Caco-2 (cell line): ENCODE measurements at regions not wholly inside any gene's neighbourhood (a gene's known extent, or its start where the extent isn't known, plus 50 kb on each side); places are given as distances from the start of the nearest gene placed in this dataset.

ENCODE experiments used
- BruUV-seq: library from RNA; stranded (reverse); fragments of 400-500 nt; replicated peaks from 2 replicates; lab custom pipeline; 2021; lab: Mats Ljungman, UMichigan
- CTCF ChIA-PET: fragments of 300-600 bp; sonication (Branson Sonifier 250); formaldehyde crosslinking; loops from one replicate; lab custom pipeline; 2022; ENCODE audit warnings: antibody characterized with exemption; lab: Charles Lee
- POLR2A ChIA-PET: fragments of 300-600 bp; sonication (Branson Sonifier 250); formaldehyde crosslinking; loops from one replicate; lab custom pipeline; 2022; ENCODE audit warnings: antibody characterized with exemption; lab: Charles Lee
- DNase-seq, 2 experiments: peaks; one replicate each; pipeline versions ENCODE4 v3.0.0 to v3.0.0-alpha.2; 2020 to 2022
- H3K27me3 ChIP-seq: replicated peaks from 2 replicates; pipeline ENCODE4 v1.6.0; 2011; ENCODE audit warnings: low read length; ENCODE audit not compliant: control insufficient read depth, insufficient read depth
- H3K36me3 ChIP-seq: 2 replicates; pipeline ENCODE4 v1.5.1; 2011; ENCODE audit warnings: low read length; ENCODE audit not compliant: control insufficient read depth, insufficient read depth
- H3K4me1 ChIP-seq: fragments of 250-450 bp; sonication (Bioruptor Pico); 2 replicates; pipeline ENCODE4 v1.5.1; 2020; ENCODE audit warnings: mild to moderate bottlenecking
- H3K4me3 ChIP-seq: 2 replicates; pipeline ENCODE4 v1.5.1; 2011; ENCODE audit warnings: low read depth, mild to moderate bottlenecking, control low read depth, low read length
- H3K9me3 ChIP-seq: fragments of 250-450 bp; sonication (Bioruptor Pico); 2 replicates; pipeline ENCODE4 v1.5.1; 2020; ENCODE audit warnings: mild to moderate bottlenecking, moderate library complexity
- H3K27ac Mint-ChIP-seq: one replicate; pipeline ENCODE4 v1.8.0; 2022; ENCODE audit warnings: mixed read lengths; ENCODE audit not compliant: unreplicated experiment
- H3K27me3 Mint-ChIP-seq: one replicate; pipeline ENCODE4 v1.8.0; 2022; ENCODE audit warnings: mixed read lengths; ENCODE audit not compliant: insufficient read depth, unreplicated experiment
- H3K36me3 Mint-ChIP-seq: one replicate; pipeline ENCODE4 v1.8.0; 2022; ENCODE audit warnings: mild to moderate bottlenecking, mixed read lengths; ENCODE audit not compliant: insufficient read depth, unreplicated experiment
- H3K4me1 Mint-ChIP-seq: one replicate; pipeline ENCODE4 v1.8.0; 2022; ENCODE audit warnings: low read depth, mixed read lengths; ENCODE audit not compliant: unreplicated experiment
- H3K4me3 Mint-ChIP-seq: one replicate; pipeline ENCODE4 v1.8.0; 2022; ENCODE audit warnings: mild to moderate bottlenecking, moderate library complexity, mixed read lengths; ENCODE audit not compliant: unreplicated experiment
- H3K9me3 Mint-ChIP-seq: one replicate; pipeline ENCODE4 v1.8.0; 2022; ENCODE audit warnings: mixed read lengths; ENCODE audit not compliant: unreplicated experiment
- intact Hi-C: fragments of 100-400 bp; cut with micrococcal nuclease; formaldehyde crosslinking; loops from one replicate; pipeline ENCODE4 v1.10.0; 2022; ENCODE audit not compliant: unreplicated experiment
- TF ChIP-seq, protein P1 (sequence below), 2 experiments: fragments of 200-600 bp in 1 of 2; IDR thresholded peaks; 1 replicate in 1 of 2; 2 replicates in 1 of 2; pipeline versions ENCODE4 v1.5.1 to v1.8.0; 2011 to 2022; ENCODE audit warnings: antibody characterized with exemption in 1 of 2, control low read depth in 1 of 2, inconsistent platforms in 1 of 2, low read depth in 1 of 2, low read length in 1 of 2, mild to moderate bottlenecking in 1 of 2, moderate library complexity in 1 of 2; ENCODE audit not compliant: insufficient read depth in 1 of 2, severe bottlenecking in 1 of 2, unreplicated experiment in 1 of 2

- Histone ChIP-seq H3K36me3 (no peaks in the 10 kb centered on the region), H3K4me1 (no peaks in the 10 kb centered on the region), H3K4me3 (no peak overlapping the region), H3K27me3 (no peaks in the 10 kb centered on the region), H3K9me3 (no peaks in the 10 kb centered on the region)
- H3K36me3 Mint-ChIP-seq: no peaks in the 10 kb centered on the region
- CTCF ChIA-PET: no interaction called here
- no peaks in the 10 kb centered on the region for H3K4me1 Mint-ChIP-seq
- TF ChIP-seq, protein P1, sequence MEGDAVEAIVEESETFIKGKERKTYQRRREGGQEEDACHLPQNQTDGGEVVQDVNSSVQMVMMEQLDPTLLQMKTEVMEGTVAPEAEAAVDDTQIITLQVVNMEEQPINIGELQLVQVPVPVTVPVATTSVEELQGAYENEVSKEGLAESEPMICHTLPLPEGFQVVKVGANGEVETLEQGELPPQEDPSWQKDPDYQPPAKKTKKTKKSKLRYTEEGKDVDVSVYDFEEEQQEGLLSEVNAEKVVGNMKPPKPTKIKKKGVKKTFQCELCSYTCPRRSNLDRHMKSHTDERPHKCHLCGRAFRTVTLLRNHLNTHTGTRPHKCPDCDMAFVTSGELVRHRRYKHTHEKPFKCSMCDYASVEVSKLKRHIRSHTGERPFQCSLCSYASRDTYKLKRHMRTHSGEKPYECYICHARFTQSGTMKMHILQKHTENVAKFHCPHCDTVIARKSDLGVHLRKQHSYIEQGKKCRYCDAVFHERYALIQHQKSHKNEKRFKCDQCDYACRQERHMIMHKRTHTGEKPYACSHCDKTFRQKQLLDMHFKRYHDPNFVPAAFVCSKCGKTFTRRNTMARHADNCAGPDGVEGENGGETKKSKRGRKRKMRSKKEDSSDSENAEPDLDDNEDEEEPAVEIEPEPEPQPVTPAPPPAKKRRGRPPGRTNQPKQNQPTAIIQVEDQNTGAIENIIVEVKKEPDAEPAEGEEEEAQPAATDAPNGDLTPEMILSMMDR (IDR thresholded peaks at IDR 0.05; ENCODE audit: insufficient read depth in 1 of 2, low read depth in 1 of 2, low read length in 1 of 2, severe bottlenecking in 1 of 2, unreplicated experiment in 1 of 2): no peak
- DNase-seq: no peak
- intact Hi-C loops: no loop called here
- POLR2A ChIA-PET: no interaction called here
- no peak overlapping the region for H3K4me3 Mint-ChIP-seq
- no peaks in the 10 kb centered on the region for H3K9me3 Mint-ChIP-seq
- no TSS peak for BruUV-seq
- no peaks in the 10 kb centered on the region for H3K27me3 Mint-ChIP-seq
- no peak overlapping the region for H3K27ac Mint-ChIP-seq
Measured at GRCh38 chr5:82809420-82810143, 267.6 kb downstream of the TMEM167A start.

DNA sequence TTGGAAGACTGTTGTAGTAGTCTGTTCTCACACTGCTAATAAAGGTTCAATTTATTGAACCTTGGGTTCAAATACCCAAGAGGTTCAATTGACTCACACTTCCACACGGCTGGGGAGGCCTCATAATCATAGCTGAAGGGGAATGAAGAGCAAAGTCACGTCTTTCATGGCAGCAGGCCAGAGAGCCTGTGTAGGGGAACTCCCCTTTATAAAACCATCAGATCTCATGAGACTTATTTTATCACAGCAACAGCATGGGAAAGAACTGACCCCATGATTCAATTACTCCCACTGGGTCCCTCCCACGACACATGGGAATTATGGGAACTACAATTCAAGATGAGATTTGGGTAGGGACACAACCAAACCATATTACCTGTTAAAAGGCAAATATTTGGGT, 268.2 kb downstream of the TMEM167A start:
- Mint-ChIP-seq H3K36me3 (no peaks in the 10 kb centered on the region), H3K27ac (no peak overlapping the region), H3K4me1 (no peaks in the 10 kb centered on the region), H3K4me3 (no peak overlapping the region), H3K9me3 (no peaks in the 10 kb centered on the region), H3K27me3 (no peaks in the 10 kb centered on the region)
- no TSS peak for BruUV-seq
- Histone ChIP-seq H3K9me3 (no peaks in the 10 kb centered on the region), H3K4me1 (no peaks in the 10 kb centered on the region), H3K36me3 (no peaks in the 10 kb centered on the region), H3K27me3 (no peaks in the 10 kb centered on the region), H3K4me3 (no peak overlapping the region)
- ChIA-PET POLR2A (no interaction called here), CTCF (no interaction called here)
- intact Hi-C loops: no loop called here
- no peak for DNase-seq
- TF ChIP-seq, protein P1 (IDR thresholded peaks at IDR 0.05; ENCODE audit: insufficient read depth in 1 of 2, low read depth in 1 of 2, low read length in 1 of 2, severe bottlenecking in 1 of 2, unreplicated experiment in 1 of 2): no peak

- Histone ChIP-seq H3K27me3 (no peaks in the 10 kb centered on the region), H3K4me1 (no peaks in the 10 kb centered on the region), H3K4me3 (no peak overlapping the region), H3K36me3 (no peaks in the 10 kb centered on the region), H3K9me3 (no peaks in the 10 kb centered on the region)
- BruUV-seq: no TSS peak
- Mint-ChIP-seq H3K27me3 (no peaks in the 10 kb centered on the region), H3K9me3 (no peaks in the 10 kb centered on the region), H3K4me3 (no peak overlapping the region), H3K27ac (no peak overlapping the region), H3K36me3 (no peaks in the 10 kb centered on the region), H3K4me1 (no peaks in the 10 kb centered on the region)
- DNase-seq: no peak
- ChIA-PET POLR2A (no interaction called here), CTCF (no interaction called here)
- TF ChIP-seq, protein P1 (IDR thresholded peaks at IDR 0.05; ENCODE audit: insufficient read depth in 1 of 2, low read depth in 1 of 2, low read length in 1 of 2, severe bottlenecking in 1 of 2, unreplicated experiment in 1 of 2): no peak
- intact Hi-C loops: no loop called here
Measured at GRCh38 chr5:82807021-82807420, 270.2 kb downstream of the TMEM167A start.
